ENCODE measurements at regions not wholly inside any gene's neighbourhood (a gene's known extent, or its start where the extent isn't known, plus 50 kb on each side); places are given as distances from the start of the nearest gene placed in this dataset.

DNA sequence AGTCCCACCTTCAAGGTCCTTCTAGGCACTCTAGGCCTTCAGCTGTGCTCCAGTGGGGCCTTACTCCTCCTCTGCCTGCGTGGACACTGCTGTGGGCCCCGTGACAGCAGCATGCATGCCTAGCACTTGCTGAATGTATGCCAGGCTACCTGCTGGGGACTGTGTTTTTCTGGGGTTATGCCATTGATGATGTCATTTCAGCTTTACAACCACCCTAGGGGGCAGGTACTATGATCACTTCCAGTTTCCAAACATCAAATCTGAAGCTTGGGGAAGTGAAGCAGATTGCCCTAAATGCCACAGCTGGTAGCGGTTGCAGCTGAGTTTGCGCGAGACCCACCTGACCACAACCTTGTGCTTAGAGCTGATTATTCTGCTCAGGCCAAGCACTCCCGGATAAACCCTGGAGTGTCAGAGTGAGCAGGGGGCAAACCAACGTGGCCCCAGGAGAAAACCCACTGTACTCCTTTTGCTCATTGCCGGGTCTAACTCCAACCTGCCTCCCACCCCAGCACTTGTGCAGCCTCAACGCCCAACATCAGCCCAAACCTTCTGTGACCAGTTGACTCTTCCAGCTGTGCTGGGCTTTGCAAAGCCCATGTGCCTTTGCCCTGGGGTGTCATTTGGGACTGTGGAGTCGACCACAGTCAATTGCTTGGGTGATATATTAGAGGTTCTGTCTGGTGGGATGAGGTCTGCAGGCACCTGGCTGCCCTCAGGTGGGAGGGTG, 168.4 kb downstream of the ENGASE start:
- POLR2A ChIA-PET: no interaction called here
- no peak for DNase-seq
- intact Hi-C loops (cut with micrococcal nuclease; ENCODE audit: unreplicated experiment): no loop called here
- H3K9me3 ChIP-seq: no peaks in the 10 kb centered on the region
- CTCF ChIA-PET: no interaction called here
- no TSS peak for BruUV-seq (replicated peaks)
- TF ChIP-seq, protein P1, sequence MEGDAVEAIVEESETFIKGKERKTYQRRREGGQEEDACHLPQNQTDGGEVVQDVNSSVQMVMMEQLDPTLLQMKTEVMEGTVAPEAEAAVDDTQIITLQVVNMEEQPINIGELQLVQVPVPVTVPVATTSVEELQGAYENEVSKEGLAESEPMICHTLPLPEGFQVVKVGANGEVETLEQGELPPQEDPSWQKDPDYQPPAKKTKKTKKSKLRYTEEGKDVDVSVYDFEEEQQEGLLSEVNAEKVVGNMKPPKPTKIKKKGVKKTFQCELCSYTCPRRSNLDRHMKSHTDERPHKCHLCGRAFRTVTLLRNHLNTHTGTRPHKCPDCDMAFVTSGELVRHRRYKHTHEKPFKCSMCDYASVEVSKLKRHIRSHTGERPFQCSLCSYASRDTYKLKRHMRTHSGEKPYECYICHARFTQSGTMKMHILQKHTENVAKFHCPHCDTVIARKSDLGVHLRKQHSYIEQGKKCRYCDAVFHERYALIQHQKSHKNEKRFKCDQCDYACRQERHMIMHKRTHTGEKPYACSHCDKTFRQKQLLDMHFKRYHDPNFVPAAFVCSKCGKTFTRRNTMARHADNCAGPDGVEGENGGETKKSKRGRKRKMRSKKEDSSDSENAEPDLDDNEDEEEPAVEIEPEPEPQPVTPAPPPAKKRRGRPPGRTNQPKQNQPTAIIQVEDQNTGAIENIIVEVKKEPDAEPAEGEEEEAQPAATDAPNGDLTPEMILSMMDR (IDR thresholded peaks at IDR 0.05; ENCODE audit: insufficient read depth in 1 of 2, low read depth in 1 of 2, low read length in 1 of 2, severe bottlenecking in 1 of 2, unreplicated experiment in 1 of 2): no peak
- no peak overlapping the region for H3K4me3 ChIP-seq (ENCODE audit: low read depth, low read length)
- no peaks in the 10 kb centered on the region for H3K36me3 ChIP-seq (ENCODE audit: control insufficient read depth, insufficient read depth, low read length)
- H3K4me1 ChIP-seq: no peaks in the 10 kb centered on the region
- no peak overlapping the region for H3K27ac Mint-ChIP-seq (ENCODE audit: unreplicated experiment)
- no peak overlapping the region for H3K4me3 Mint-ChIP-seq (ENCODE audit: unreplicated experiment)
- no peaks in the 10 kb centered on the region for H3K4me1 Mint-ChIP-seq (ENCODE audit: low read depth, unreplicated experiment)
- H3K9me3 Mint-ChIP-seq (ENCODE audit: unreplicated experiment): no peaks in the 10 kb centered on the region
- no peaks in the 10 kb centered on the region for H3K36me3 Mint-ChIP-seq (ENCODE audit: insufficient read depth, unreplicated experiment)
- H3K27me3 Mint-ChIP-seq (ENCODE audit: insufficient read depth, unreplicated experiment): peaks cover 32% of the 10 kb centered on the region
- no peaks in the 10 kb centered on the region; the same call in 1 of the 2 replicates for H3K27me3 ChIP-seq (replicated peaks; ENCODE audit: control insufficient read depth, insufficient read depth, low read length)

DNA sequence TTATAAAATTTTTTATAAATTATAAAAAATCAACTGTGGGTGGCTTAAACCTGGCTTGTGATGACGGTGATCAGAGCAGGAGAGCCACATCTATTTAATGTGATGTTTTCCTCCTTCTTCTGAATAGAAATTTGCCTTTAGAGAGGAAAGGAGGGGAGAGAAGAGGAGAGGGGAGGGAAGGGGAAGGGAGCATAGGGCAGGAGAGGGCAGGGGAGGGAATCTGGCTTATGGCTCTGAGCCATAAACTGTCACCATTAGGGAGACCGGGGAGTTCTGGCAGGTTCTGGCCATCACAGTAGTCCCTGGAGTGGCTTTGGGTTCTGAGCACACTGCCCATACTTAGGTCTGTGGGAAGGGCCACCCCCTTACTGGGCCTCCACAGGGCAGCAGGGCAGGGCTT, 167.8 kb downstream of the ENGASE start:
- ChIA-PET CTCF (no interaction called here), POLR2A (no interaction called here)
- BruUV-seq (replicated peaks): no TSS peak
- Histone ChIP-seq H3K27me3 (replicated peaks; ENCODE audit: control insufficient read depth, insufficient read depth, low read length) (no peaks in the 10 kb centered on the region; the same call in none of the 2 replicates), H3K9me3 (no peaks in the 10 kb centered on the region), H3K4me1 (no peaks in the 10 kb centered on the region), H3K36me3 (ENCODE audit: control insufficient read depth, insufficient read depth, low read length) (no peaks in the 10 kb centered on the region), H3K4me3 (ENCODE audit: low read depth, low read length) (no peak overlapping the region)
- TF ChIP-seq, protein P1 (IDR thresholded peaks at IDR 0.05; ENCODE audit: insufficient read depth in 1 of 2, low read depth in 1 of 2, low read length in 1 of 2, severe bottlenecking in 1 of 2, unreplicated experiment in 1 of 2): no peak
- H3K4me3 Mint-ChIP-seq (ENCODE audit: unreplicated experiment): no peak overlapping the region
- H3K36me3 Mint-ChIP-seq (ENCODE audit: insufficient read depth, unreplicated experiment): no peaks in the 10 kb centered on the region
- H3K27ac Mint-ChIP-seq (ENCODE audit: unreplicated experiment): no peak overlapping the region
- H3K9me3 Mint-ChIP-seq (ENCODE audit: unreplicated experiment): no peaks in the 10 kb centered on the region
- no peaks in the 10 kb centered on the region for H3K4me1 Mint-ChIP-seq (ENCODE audit: low read depth, unreplicated experiment)
- intact Hi-C loops (cut with micrococcal nuclease; ENCODE audit: unreplicated experiment): no loop called here
- H3K27me3 Mint-ChIP-seq (ENCODE audit: insufficient read depth, unreplicated experiment): peaks cover 31% of the 10 kb centered on the region
- no peak for DNase-seq

DNA sequence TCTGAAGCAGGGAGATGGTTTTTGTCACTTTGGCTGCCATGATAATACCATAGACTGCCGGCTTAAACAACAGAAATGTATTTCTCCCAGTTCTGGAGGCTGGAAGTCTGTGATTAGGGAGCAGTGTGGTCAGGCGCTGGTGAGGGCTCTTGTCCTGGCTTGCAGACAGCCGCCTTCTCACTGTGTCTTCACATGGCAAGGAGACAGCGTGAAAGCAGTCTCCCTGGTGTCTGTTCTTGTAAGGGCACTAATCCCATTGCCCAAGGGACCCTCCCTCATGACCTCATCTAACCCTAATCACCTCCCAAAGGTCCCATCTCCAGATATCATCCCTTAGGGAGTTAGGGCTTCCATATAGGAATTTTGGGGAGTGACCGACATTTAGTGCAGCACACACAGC, 167.0 kb downstream of the ENGASE start:
- BruUV-seq (replicated peaks): no TSS peak
- Mint-ChIP-seq H3K4me3 (ENCODE audit: unreplicated experiment) (no peak overlapping the region), H3K4me1 (ENCODE audit: low read depth, unreplicated experiment) (no peaks in the 10 kb centered on the region), H3K27ac (ENCODE audit: unreplicated experiment) (no peak overlapping the region), H3K9me3 (ENCODE audit: unreplicated experiment) (no peaks in the 10 kb centered on the region), H3K36me3 (ENCODE audit: insufficient read depth, unreplicated experiment) (no peaks in the 10 kb centered on the region), H3K27me3 (ENCODE audit: insufficient read depth, unreplicated experiment) (peaks cover 37% of the 10 kb centered on the region)
- Histone ChIP-seq H3K4me3 (ENCODE audit: low read depth, low read length) (no peak overlapping the region), H3K9me3 (no peaks in the 10 kb centered on the region), H3K27me3 (replicated peaks; ENCODE audit: control insufficient read depth, insufficient read depth, low read length) (no peaks in the 10 kb centered on the region; the same call in none of the 2 replicates), H3K36me3 (ENCODE audit: control insufficient read depth, insufficient read depth, low read length) (no peaks in the 10 kb centered on the region), H3K4me1 (no peaks in the 10 kb centered on the region)
- DNase-seq: no peak
- intact Hi-C loops (cut with micrococcal nuclease; ENCODE audit: unreplicated experiment): no loop called here
- ChIA-PET POLR2A (no interaction called here), CTCF (no interaction called here)
- TF ChIP-seq, protein P1 (IDR thresholded peaks at IDR 0.05; ENCODE audit: insufficient read depth in 1 of 2, low read depth in 1 of 2, low read length in 1 of 2, severe bottlenecking in 1 of 2, unreplicated experiment in 1 of 2): no peak

Data from Caco-2 (cell line).